Epidermal melanocyte (primary cell): ENCODE measurements at regions not wholly inside any gene's neighbourhood (a gene's known extent, or its start where the extent isn't known, plus 50 kb on each side); places are given as distances from the start of the nearest gene placed in this dataset.
"Not testable (repeated sequence)": the region's sequence is repeated elsewhere in the genome, so short reads cannot be mapped to it uniquely, and the experiment has no call there.

Experiments used
- DNase-seq: peaks from one replicate; pipeline ENCODE4 v3.0.0; 2011; ENCODE audit warnings: low spot score; ENCODE audit not compliant: insufficient read length

GRCh38 chr7:108810756-108811385 lies 241.2 kb downstream of the DNAJB9 start:
- no peak for DNase-seq

DNA sequence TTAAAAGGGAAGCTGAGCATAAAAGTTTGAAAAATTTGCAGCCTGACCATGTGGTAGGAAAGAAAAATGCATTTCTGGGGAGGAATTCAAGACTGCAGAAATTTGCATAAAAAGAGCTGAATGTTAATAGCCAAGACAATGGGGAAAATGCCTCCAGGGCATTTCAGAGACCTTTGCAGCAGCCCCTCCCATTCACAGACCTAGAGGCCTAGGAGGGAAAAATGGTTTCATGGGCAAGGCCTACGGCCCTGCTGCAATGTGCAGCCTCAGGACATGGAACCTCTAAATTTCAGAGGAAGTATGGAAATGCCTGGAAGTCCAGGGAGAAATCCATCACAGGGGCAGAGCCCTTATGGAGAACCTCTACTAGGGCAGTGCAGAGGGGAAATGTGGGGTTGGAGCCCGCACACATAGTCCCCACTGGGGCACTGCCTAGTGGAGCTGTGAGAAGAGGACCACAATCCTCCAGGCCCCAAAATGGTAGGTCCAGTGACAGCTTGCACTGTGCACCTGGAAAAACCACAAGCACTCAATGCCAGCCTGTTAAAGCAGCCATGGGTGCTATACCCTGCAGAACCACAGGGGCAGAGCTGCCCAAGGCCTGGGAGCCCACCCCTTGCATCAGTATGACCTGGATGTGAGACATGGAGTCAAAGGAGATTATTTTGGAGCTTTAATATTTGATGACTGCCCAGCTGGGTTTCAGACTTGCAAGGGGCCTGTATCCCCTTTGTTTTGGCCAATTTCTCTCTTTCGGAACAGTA lies 243.8 kb downstream of the DNAJB9 start:
- no peak for DNase-seq

DNA sequence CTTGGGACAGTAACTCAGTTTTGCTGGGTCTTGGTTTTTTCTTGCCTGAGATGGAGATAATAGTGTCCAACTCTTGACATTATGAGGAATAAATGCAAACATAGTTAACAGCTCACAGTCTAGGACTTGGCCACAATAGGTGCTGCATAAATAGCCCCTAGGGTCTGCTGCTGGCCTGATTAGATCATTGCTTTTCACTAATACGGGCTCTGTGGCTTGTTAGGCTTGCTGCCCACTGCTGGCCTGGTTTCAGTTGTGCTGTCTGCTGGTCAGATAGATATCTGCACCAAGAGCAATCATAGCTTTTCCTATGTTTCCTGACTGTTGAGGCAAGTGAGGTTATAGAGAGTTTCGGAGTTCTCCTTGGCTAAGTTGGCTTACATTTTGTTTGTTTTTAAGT lies 246.1 kb downstream of the DNAJB9 start:
- DNase-seq = no peak

- DNase-seq = no peak
Observed at GRCh38 chr7:108818742-108819141, 249.1 kb downstream of the DNAJB9 start.

DNA sequence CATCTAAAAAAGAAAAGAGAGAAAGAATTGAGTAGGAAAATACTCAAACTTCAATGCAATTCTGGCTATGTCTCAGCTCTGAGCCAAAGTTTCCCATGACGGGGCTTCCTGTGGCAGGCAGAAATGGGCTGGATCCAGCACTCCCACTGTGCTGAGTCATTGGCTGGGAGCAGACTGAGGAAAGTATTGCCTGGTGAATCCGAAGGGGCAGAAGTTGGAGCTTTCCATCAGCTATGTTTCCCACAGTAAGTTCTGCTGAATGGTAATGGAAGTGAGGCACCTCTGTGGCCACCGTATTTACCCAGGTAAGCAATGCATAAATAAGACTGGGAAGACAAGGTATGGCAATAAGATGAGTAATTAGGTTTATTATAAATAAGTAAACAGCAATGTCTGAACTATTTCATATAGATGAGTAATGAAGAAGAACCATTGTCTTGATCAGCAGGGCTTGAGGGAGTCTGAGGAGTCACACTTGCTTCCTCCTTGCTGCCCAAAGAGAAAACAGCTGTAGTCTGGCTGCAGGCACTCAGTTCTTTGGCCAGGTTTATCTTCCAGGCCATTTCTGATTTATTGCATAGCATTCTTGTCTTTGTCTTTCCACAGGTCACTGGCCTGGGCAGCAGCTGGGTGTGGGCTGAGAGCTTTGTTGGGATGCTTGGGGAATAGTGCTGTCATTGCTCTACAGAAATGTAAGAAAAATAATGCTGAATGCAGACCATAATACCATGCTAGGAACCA lies 255.3 kb downstream of the DNAJB9 start:
- no peak for DNase-seq

DNA sequence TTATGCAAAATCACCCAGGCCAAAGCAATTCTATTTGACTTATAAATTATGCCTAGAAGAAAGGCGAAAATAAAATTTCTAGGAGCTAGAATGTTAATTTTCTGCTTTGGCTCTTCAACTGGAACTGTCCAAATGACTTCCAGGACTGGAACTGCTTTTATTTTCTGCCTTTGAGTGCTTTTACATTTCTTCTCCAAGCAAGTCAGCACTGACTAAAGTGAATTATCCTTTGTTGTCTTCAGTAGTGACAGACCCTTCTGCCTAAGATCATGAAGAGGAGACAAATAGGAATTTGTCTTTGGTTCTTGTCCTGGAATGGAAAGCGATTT lies 255.9 kb downstream of the DNAJB9 start:
- no peak for DNase-seq

GRCh38 chr7:108836256-108836655 lies 266.6 kb downstream of the DNAJB9 start:
- DNase-seq = no peak

DNA sequence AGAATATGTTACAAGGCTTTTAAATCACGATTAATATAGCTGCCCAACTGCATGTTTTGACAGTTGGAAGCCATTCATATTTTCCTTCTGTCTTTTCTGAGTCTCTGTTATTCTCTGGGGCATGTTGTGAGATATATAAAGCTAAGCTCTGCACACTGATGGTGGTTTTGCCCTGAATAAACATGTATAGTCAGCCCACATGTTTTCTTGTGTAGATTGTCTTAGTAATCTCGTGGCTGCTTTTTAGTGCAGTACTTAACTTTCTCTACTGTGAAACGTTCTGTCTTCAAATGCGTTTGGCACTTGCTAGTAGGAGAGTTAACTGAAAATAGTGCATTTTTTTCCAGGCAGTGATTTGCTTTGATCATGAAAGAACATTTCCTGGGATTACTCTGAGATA lies 268.5 kb downstream of the DNAJB9 start:
- DNase-seq = no peak

DNA sequence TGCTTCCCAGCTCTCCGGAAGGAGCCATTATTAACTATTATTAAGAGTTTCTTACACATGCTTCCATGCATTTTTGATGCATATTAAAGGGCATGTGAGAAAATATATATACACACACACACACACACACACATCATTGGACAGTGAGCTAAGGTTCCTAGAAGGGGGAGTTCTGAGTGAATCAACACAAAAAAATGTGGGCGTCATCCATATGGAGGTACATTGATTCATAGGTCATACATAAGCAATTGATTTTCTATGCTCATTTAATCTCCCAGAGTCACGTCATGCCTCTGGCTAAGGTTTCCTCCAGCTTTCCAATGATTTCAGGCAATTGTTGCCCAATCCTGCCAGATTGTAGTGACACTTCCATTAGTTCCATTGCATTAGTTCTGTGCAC lies 269.4 kb downstream of the DNAJB9 start:
- no peak for DNase-seq

GRCh38 chr7:108845951-108846350 lies 276.3 kb downstream of the DNAJB9 start:
- no peak for DNase-seq

DNA sequence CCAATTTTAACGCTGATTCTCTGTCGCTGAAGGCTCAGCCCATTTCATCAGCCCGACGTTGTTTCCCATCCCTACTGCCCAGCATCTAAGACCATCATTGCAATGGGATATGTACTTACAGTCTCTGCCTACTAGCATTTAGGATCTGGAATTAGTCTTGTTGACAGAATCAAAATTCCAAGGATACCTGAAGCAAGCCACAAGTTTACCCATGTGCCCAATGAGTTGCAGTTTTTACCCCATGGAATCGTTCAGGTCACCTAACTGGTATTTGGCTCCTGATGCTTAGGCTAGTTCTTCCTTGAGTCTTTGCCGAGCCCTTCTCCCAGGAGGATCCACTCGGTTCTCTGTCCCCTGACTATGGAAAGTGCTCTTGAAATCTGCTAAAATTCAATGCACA lies 276.8 kb downstream of the DNAJB9 start:
- DNase-seq = no peak

- no peak for DNase-seq
Observed at GRCh38 chr7:108848486-108848885, 278.8 kb downstream of the DNAJB9 start.

GRCh38 chr7:108860615-108861014 lies 290.9 kb downstream of the DNAJB9 start:
- no peak for DNase-seq

DNA sequence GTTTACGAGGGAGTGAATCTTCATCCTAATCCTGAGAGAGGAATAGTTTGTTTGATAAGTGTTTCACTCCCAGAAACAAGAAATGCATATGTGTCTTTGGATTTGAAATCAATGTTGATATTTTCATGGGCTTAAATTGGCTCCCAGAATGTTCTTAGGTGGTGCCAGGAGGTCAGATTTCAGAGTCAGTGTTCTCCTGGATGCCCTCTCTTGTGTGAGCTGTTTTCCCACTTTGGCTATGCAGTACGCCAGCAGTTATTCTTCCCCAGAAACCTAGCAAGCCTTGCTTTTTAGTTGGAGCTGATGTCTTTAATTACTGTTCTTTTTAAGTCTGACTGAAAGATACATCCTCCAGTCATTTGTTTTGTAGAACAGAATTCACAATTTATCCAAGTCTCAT lies 291.4 kb downstream of the DNAJB9 start:
- no peak for DNase-seq

DNA sequence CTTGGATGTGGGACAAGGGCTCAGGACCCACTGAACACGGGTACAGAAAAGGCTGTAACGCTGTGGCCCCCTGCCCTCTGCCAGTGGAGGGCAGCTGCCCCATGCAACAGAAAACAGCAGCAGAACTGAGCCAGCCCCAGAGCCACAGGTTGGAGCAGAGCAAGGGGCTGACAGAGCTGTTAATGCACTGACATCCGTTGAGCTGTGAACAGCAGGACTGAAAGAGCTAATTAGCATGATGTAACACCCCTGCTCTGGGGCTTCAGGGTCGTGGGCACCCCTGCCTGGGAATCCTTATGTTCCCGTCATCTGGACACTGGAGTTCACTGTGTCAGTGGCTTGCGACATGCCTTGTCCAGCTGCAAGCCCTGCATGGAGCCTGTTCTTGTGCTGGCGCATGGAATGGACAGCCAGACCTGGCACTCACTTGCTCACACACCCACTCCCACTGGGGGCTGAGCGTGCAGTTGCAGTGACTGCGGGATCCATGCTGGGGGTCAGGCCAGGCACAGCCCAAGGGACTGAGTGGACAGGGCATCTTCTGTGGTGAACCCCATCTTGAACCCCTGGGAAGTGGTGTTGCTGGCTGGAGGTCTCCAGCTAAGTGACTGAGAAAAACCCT lies 293.7 kb downstream of the DNAJB9 start:
- no peak for DNase-seq

- no peak for DNase-seq
Observed at GRCh38 chr7:108869070-108869469, 299.4 kb downstream of the DNAJB9 start.

- DNase-seq = no peak
Observed at GRCh38 chr7:108875139-108875538, 305.5 kb downstream of the DNAJB9 start.

- DNase-seq = no peak
Observed at GRCh38 chr7:108890862-108891261, 321.2 kb downstream of the DNAJB9 start.

DNA sequence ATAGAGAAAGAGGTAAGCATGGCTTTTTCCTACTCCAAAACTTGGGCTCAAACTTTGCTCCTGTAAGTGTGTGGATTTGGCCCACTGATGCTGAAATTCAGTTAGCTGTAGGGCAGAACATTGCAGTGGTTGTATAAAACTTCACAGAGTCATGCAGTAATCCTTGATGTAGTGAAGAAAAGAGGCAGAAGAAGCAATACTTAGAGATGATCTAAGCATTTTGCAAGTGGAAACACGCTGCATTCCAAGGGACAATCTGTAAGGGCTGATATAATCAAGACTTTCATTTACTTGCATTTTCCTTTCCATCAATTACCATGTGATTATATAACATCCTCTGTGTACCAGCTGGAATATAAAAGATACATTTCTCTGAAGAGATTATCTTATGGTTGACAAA lies 338.8 kb downstream of the DNAJB9 start:
- no peak for DNase-seq

DNA sequence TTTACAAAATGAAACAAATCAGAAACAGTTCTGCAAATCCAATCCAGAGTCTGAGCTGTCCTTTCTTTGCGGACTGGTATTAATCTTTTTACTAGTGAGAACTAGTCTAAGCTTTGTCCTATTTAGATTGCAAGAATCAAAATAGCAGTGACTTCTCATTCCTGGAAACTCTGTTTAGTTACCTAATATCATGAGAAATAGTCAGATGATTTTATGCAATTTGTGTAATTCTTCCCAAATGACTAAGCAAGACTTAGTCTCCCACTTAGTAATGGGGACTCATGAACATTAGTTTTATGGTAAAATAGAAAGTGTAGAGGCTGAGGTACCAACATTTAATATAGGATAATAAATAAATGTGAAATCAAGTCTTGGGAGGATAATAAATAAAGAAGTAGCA lies 341.3 kb downstream of the DNAJB9 start:
- DNase-seq = no peak

- DNase-seq = no peak
Observed at GRCh38 chr7:108920490-108920889, 350.8 kb downstream of the DNAJB9 start.

GRCh38 chr7:108943048-108943447 lies 373.4 kb downstream of the DNAJB9 start:
- not testable (repeated sequence) for DNase-seq
